Smooth muscle cell (in vitro differentiated cells): ENCODE measurements at regions not wholly inside any gene's neighbourhood (a gene's known extent, or its start where the extent isn't known, plus 50 kb on each side); places are given as distances from the start of the nearest gene placed in this dataset.

Experiments used
- DNase-seq: peaks from one replicate; lab custom pipeline; 2025; ENCODE audit not compliant: unreplicated experiment; lab: John Stamatoyannopoulos, UW
- H2AFZ ChIP-seq: fragments of 200-600 bp; sonication (generic); 2 replicates; pipeline ENCODE4 v1.6.0; 2016; ENCODE audit warnings: antibody characterized with exemption, low read depth, mild to moderate bottlenecking
- H3F3A ChIP-seq: fragments of 200-600 bp; sonication (generic); 2 replicates; pipeline ENCODE4 v1.6.0; 2017; ENCODE audit warnings: antibody characterized with exemption, low read depth
- H3K27ac ChIP-seq: fragments of 200-600 bp; sonication (generic); 2 replicates; pipeline ENCODE4 v1.5.1; 2016; ENCODE audit warnings: low read depth, mild to moderate bottlenecking
- H3K27me3 ChIP-seq: fragments of 200-600 bp; sonication (generic); 2 replicates; pipeline ENCODE4 v1.6.1; 2016; ENCODE audit warnings: low read depth, mild to moderate bottlenecking
- H3K36me3 ChIP-seq: fragments of 200-600 bp; sonication (generic); 2 replicates; pipeline ENCODE4 v1.5.1; 2016; ENCODE audit warnings: low read depth
- H3K4me1 ChIP-seq: fragments of 200-600 bp; sonication (generic); 2 replicates; pipeline ENCODE4 v1.5.1; 2016; ENCODE audit warnings: low read depth
- H3K4me2 ChIP-seq: fragments of 200-600 bp; sonication (generic); 2 replicates; pipeline ENCODE4 v1.6.0; 2016; ENCODE audit warnings: mild to moderate bottlenecking
- H3K4me3 ChIP-seq: fragments of 200-600 bp; sonication (generic); 2 replicates; pipeline ENCODE4 v1.5.1; 2016; ENCODE audit warnings: mild to moderate bottlenecking
- H3K79me2 ChIP-seq: fragments of 200-600 bp; sonication (generic); 2 replicates; pipeline ENCODE4 v1.6.0; 2016; ENCODE audit warnings: low read depth, mild to moderate bottlenecking
- H3K9ac ChIP-seq: fragments of 200-600 bp; sonication (generic); 2 replicates; pipeline ENCODE4 v1.6.0; 2016; ENCODE audit warnings: low read depth
- H3K9me3 ChIP-seq: fragments of 200-600 bp; sonication (generic); replicated peaks from 2 replicates; pipeline ENCODE4 v1.5.1; 2016; ENCODE audit warnings: low read depth
- H4K20me1 ChIP-seq: fragments of 200-600 bp; sonication (generic); 2 replicates; pipeline ENCODE4 v1.6.0; 2016; ENCODE audit warnings: low read depth
- WGBS: methylation state at CpG from one replicate; pipeline ENCODE4 v1.1.7; 2016; ENCODE audit warnings: low lambda C conversion rate; 5-methylcytosine and 5-hydroxymethylcytosine counted together
- TF ChIP-seq, protein P1 (sequence below): fragments of 200-600 bp; sonication (generic); IDR thresholded peaks from 2 replicates; pipeline ENCODE4 v1.5.1; 2017; ENCODE audit warnings: borderline replicate concordance, mild to moderate bottlenecking, antibody characterized with exemption; ENCODE audit not compliant: insufficient read depth, poor library complexity, severe bottlenecking

- H4K20me1 ChIP-seq, result no peaks in the 10 kb centered on the region
- no peak overlapping the region for H2AFZ ChIP-seq
- no peaks in the 10 kb centered on the region for H3K79me2 ChIP-seq
- WGBS, result 58% methylated on average over 2 of the region's 2 CpGs
- no peak overlapping the region for H3K4me3 ChIP-seq
- H3F3A ChIP-seq, result no peaks in the 10 kb centered on the region
- TF ChIP-seq, protein P1, sequence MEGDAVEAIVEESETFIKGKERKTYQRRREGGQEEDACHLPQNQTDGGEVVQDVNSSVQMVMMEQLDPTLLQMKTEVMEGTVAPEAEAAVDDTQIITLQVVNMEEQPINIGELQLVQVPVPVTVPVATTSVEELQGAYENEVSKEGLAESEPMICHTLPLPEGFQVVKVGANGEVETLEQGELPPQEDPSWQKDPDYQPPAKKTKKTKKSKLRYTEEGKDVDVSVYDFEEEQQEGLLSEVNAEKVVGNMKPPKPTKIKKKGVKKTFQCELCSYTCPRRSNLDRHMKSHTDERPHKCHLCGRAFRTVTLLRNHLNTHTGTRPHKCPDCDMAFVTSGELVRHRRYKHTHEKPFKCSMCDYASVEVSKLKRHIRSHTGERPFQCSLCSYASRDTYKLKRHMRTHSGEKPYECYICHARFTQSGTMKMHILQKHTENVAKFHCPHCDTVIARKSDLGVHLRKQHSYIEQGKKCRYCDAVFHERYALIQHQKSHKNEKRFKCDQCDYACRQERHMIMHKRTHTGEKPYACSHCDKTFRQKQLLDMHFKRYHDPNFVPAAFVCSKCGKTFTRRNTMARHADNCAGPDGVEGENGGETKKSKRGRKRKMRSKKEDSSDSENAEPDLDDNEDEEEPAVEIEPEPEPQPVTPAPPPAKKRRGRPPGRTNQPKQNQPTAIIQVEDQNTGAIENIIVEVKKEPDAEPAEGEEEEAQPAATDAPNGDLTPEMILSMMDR, result no peak
- H3K27ac ChIP-seq, result no peak overlapping the region
- peaks cover 4% of the 10 kb centered on the region for H3K27me3 ChIP-seq
- DNase-seq, result no peak
- no peak overlapping the region for H3K4me2 ChIP-seq
- H3K36me3 ChIP-seq, result no peaks in the 10 kb centered on the region
- H3K4me1 ChIP-seq, result no peaks in the 10 kb centered on the region
- H3K9ac ChIP-seq, result no peak overlapping the region
- no peaks in the 10 kb centered on the region for H3K9me3 ChIP-seq
Measured at GRCh38 chr1:34354367-34354766, 177.7 kb downstream of the C1orf94 start.

GRCh38 chr1:34356853-34357252 lies 180.1 kb downstream of the C1orf94 start:
- Histone ChIP-seq H3K27ac (no peak overlapping the region), H3K79me2 (no peaks in the 10 kb centered on the region), H3F3A (no peaks in the 10 kb centered on the region), H3K9ac (no peak overlapping the region), H3K4me3 (no peak overlapping the region), H3K4me1 (no peaks in the 10 kb centered on the region), H3K4me2 (no peak overlapping the region), H3K36me3 (no peaks in the 10 kb centered on the region), H4K20me1 (no peaks in the 10 kb centered on the region), H3K27me3 (peaks cover 4% of the 10 kb centered on the region), H2AFZ (no peak overlapping the region), H3K9me3 (no peaks in the 10 kb centered on the region)
- TF ChIP-seq, protein P1, result no peak
- DNase-seq, result no peak
- WGBS, result 89% methylated on average over 4 of the region's 4 CpGs

GRCh38 chr1:34358636-34359035 lies 181.9 kb downstream of the C1orf94 start:
- H3K4me1 ChIP-seq, result no peaks in the 10 kb centered on the region
- 66% methylated on average over 2 of the region's 2 CpGs for WGBS
- H3K9me3 ChIP-seq, result no peaks in the 10 kb centered on the region
- TF ChIP-seq, protein P1, result no peak
- H3K27ac ChIP-seq, result no peak overlapping the region
- no peak overlapping the region for H3K9ac ChIP-seq
- DNase-seq, result no peak
- peaks cover 4% of the 10 kb centered on the region for H3K27me3 ChIP-seq
- no peaks in the 10 kb centered on the region for H3K79me2 ChIP-seq
- H3K36me3 ChIP-seq, result no peaks in the 10 kb centered on the region
- no peaks in the 10 kb centered on the region for H3F3A ChIP-seq
- no peaks in the 10 kb centered on the region for H4K20me1 ChIP-seq
- H2AFZ ChIP-seq, result no peak overlapping the region
- H3K4me2 ChIP-seq, result no peak overlapping the region
- H3K4me3 ChIP-seq, result no peak overlapping the region

- Histone ChIP-seq H4K20me1 (no peaks in the 10 kb centered on the region), H2AFZ (no peak overlapping the region), H3K27me3 (no peaks in the 10 kb centered on the region), H3F3A (no peaks in the 10 kb centered on the region), H3K9ac (no peak overlapping the region), H3K4me2 (no peak overlapping the region), H3K4me1 (no peaks in the 10 kb centered on the region), H3K4me3 (no peak overlapping the region), H3K9me3 (no peaks in the 10 kb centered on the region), H3K36me3 (no peaks in the 10 kb centered on the region), H3K79me2 (no peaks in the 10 kb centered on the region), H3K27ac (no peak overlapping the region)
- no peak for DNase-seq
- WGBS, result 81% methylated on average over 4 of the region's 4 CpGs
- TF ChIP-seq, protein P1, result no peak
Measured at GRCh38 chr1:34359411-34359810, 182.7 kb downstream of the C1orf94 start.
